Neural cell (in vitro differentiated cells): ENCODE measurements at regions not wholly inside any gene's neighbourhood (a gene's known extent, or its start where the extent isn't known, plus 50 kb on each side); places are given as distances from the start of the nearest gene placed in this dataset.

Source experiments
- H2AFZ ChIP-seq: fragments of 200-600, 300-800 bp; sonication (generic), shearing (Covaris generic); 2 replicates; pipeline ENCODE4 v1.6.0; 2014; ENCODE audit warnings: low read depth, mild to moderate bottlenecking, antibody characterized with exemption, low read length, moderate library complexity
- H3F3A ChIP-seq: fragments of 200-600 bp; shearing (Covaris generic); 2 replicates; pipeline ENCODE4 v1.6.1; 2016; ENCODE audit warnings: mild to moderate bottlenecking, moderate library complexity, mixed read lengths, antibody characterized with exemption, low read length; ENCODE audit not compliant: insufficient read depth, poor library complexity, severe bottlenecking
- H3K27ac ChIP-seq: fragments of 200-600, 300-800 bp; sonication (generic), shearing (Covaris generic); 2 replicates; pipeline ENCODE4 v1.5.1; 2014; ENCODE audit warnings: mild to moderate bottlenecking, low read length, moderate library complexity
- H3K27me3 ChIP-seq: fragments of 300-800, 200-600 bp; sonication (generic), shearing (Covaris generic); 2 replicates; pipeline ENCODE4 v1.6.0; 2014; ENCODE audit warnings: mild to moderate bottlenecking, low read depth, low read length, moderate library complexity; ENCODE audit not compliant: insufficient read depth
- H3K36me3 ChIP-seq: fragments of 300-800, 200-600 bp; sonication (generic), shearing (Covaris generic); 2 replicates; pipeline ENCODE4 v1.5.1; 2014; ENCODE audit warnings: mild to moderate bottlenecking, antibody characterized with exemption, low read length, moderate library complexity; ENCODE audit not compliant: insufficient read depth
- H3K4me2 ChIP-seq: fragments of 300-800, 200-600 bp; sonication (generic), shearing (Covaris generic); 2 replicates; pipeline ENCODE4 v1.6.0; 2014; ENCODE audit warnings: mild to moderate bottlenecking, low read length
- H3K4me3 ChIP-seq: fragments of 300-800, 200-600 bp; sonication (generic), shearing (Covaris generic); 2 replicates; pipeline ENCODE4 v1.5.1; 2014; ENCODE audit warnings: mild to moderate bottlenecking, low read length, moderate library complexity
- H3K79me2 ChIP-seq: fragments of 200-600 bp; shearing (Covaris generic); replicated peaks from 2 replicates; pipeline ENCODE4 v1.6.0; 2014; ENCODE audit warnings: mild to moderate bottlenecking, low read length, moderate library complexity; ENCODE audit not compliant: insufficient read depth
- H3K9ac ChIP-seq: fragments of 300-800, 200-600 bp; sonication (generic), shearing (Covaris generic); 2 replicates; pipeline ENCODE4 v1.6.1; 2016; ENCODE audit warnings: mild to moderate bottlenecking, low read length, mixed read lengths
- H3K9me2 ChIP-seq: fragments of 200-600 bp; shearing (Covaris generic); 2 replicates; pipeline ENCODE4 v1.6.1; 2016; ENCODE audit warnings: mild to moderate bottlenecking, low read length, mixed read lengths; ENCODE audit not compliant: insufficient read depth
- H3K9me3 ChIP-seq: fragments of 200-600, 300-800 bp; sonication (generic), shearing (Covaris generic); 2 replicates; pipeline ENCODE4 v1.6.1; 2016; ENCODE audit warnings: mild to moderate bottlenecking, mixed run types, low read length, moderate library complexity, mixed read lengths
- H4K20me1 ChIP-seq: fragments of 200-600 bp; shearing (Covaris generic); 2 replicates; pipeline ENCODE4 v1.6.1; 2016; ENCODE audit warnings: mild to moderate bottlenecking, mixed run types; ENCODE audit not compliant: insufficient read depth
- EP300 ChIP-seq: fragments of 450-650 bp; conservative IDR thresholded peaks from 2 replicates; pipeline ENCODE4 v1.6.1; 2014; ENCODE audit warnings: antibody characterized with exemption, mild to moderate bottlenecking, moderate library complexity; ENCODE audit not compliant: poor library complexity, severe bottlenecking
- EZH2 ChIP-seq: fragments of 200-600, 300-800 bp; shearing (Covaris generic), sonication (generic); IDR thresholded peaks from 2 replicates; pipeline ENCODE4 v1.6.1; 2014; ENCODE audit warnings: antibody characterized with exemption, low read length, borderline replicate concordance, mild to moderate bottlenecking; ENCODE audit not compliant: insufficient read depth, poor library complexity, severe bottlenecking
- MXI1 ChIP-seq: fragments of 450-650 bp; conservative IDR thresholded peaks from 2 replicates; pipeline ENCODE4 v1.6.1; 2014; ENCODE audit warnings: antibody characterized with exemption, mild to moderate bottlenecking; ENCODE audit not compliant: poor library complexity, severe bottlenecking
- POLR2AphosphoS5 ChIP-seq: IDR thresholded peaks from 2 replicates; pipeline ENCODE4 v1.6.1; 2012
- RAD21 ChIP-seq: fragments of 450-650 bp; conservative IDR thresholded peaks from 2 replicates; pipeline ENCODE4 v1.6.1; 2014; ENCODE audit warnings: antibody characterized with exemption, mild to moderate bottlenecking, moderate library complexity
- REST ChIP-seq: IDR thresholded peaks from 2 replicates; pipeline ENCODE4 v1.6.1; 2012; ENCODE audit warnings: borderline replicate concordance
- SMC3 ChIP-seq: fragments of 450-650 bp; conservative IDR thresholded peaks from 2 replicates; pipeline ENCODE4 v1.6.1; 2014; ENCODE audit warnings: antibody characterized with exemption, mild to moderate bottlenecking, moderate library complexity; ENCODE audit not compliant: poor library complexity
- TAF1 ChIP-seq: IDR thresholded peaks from 2 replicates; pipeline ENCODE4 v1.6.1; 2012; ENCODE audit warnings: low read depth
- TF ChIP-seq, protein P1 (sequence below): fragments of 450-650 bp; IDR thresholded peaks from 2 replicates; pipeline ENCODE4 v1.5.1; 2014; ENCODE audit warnings: antibody characterized with exemption, mild to moderate bottlenecking, moderate library complexity; ENCODE audit not compliant: poor library complexity, severe bottlenecking

DNA sequence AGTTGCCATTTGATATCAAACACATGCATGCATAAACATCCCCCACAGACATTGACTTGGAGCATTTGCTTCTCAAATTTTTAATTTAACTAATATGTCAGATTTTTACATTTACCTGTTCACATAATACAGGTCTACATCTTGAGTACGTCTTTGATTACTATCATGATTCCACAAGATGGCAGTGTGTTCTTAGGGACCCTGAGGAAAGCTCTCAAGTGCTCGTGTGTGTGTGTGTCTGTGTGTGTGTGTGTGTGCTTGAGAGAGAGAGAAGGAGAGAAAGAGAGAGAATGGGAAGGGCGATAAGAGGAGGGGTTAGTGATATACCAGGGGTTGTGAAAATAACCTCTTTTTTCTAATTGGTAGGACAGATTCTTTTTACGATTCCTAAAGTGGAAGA is 167.1 kb upstream of the OR4E1 start:
- no peaks in the 10 kb centered on the region for H3K9me2 ChIP-seq
- H3K79me2 ChIP-seq: no peaks in the 10 kb centered on the region
- no peaks in the 10 kb centered on the region for H3K27me3 ChIP-seq
- H3K9me3 ChIP-seq: no peaks in the 10 kb centered on the region
- H2AFZ ChIP-seq: no peak overlapping the region
- no peaks in the 10 kb centered on the region for H3K36me3 ChIP-seq
- no peaks in the 10 kb centered on the region for H4K20me1 ChIP-seq
- H3K27ac ChIP-seq: no peak overlapping the region
- no peaks in the 10 kb centered on the region for H3F3A ChIP-seq
- TF ChIP-seq REST: no peak
- TF ChIP-seq, protein P1, sequence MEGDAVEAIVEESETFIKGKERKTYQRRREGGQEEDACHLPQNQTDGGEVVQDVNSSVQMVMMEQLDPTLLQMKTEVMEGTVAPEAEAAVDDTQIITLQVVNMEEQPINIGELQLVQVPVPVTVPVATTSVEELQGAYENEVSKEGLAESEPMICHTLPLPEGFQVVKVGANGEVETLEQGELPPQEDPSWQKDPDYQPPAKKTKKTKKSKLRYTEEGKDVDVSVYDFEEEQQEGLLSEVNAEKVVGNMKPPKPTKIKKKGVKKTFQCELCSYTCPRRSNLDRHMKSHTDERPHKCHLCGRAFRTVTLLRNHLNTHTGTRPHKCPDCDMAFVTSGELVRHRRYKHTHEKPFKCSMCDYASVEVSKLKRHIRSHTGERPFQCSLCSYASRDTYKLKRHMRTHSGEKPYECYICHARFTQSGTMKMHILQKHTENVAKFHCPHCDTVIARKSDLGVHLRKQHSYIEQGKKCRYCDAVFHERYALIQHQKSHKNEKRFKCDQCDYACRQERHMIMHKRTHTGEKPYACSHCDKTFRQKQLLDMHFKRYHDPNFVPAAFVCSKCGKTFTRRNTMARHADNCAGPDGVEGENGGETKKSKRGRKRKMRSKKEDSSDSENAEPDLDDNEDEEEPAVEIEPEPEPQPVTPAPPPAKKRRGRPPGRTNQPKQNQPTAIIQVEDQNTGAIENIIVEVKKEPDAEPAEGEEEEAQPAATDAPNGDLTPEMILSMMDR: peak; percentile 12
- TF ChIP-seq TAF1: no peak
- H3K4me3 ChIP-seq: no peak overlapping the region
- no peak overlapping the region for H3K9ac ChIP-seq
- H3K4me2 ChIP-seq: no peak overlapping the region

DNA sequence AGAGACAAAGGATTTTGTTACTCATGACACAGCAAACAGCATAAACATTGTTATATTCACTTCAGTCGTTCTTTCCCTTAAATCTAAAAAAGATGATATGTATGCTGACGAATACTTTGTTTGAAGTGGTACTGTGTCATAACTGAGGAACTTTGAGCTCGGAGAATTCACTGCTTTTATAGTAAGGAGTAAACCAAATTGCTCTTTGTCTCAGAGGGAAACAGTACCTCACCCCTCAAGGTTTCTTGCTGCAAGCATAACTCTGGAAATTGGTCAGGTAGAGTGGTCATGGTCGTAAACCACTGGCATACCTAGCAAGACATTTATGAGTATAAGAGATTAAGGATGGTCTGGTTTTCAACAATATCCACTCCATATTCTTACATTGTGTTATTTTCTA is 160.2 kb upstream of the OR4E1 start:
- no peaks in the 10 kb centered on the region for H4K20me1 ChIP-seq
- H2AFZ ChIP-seq: no peak overlapping the region
- H3K9ac ChIP-seq: no peak overlapping the region
- no peak overlapping the region for H3K27ac ChIP-seq
- no peaks in the 10 kb centered on the region for H3K9me3 ChIP-seq
- no peak overlapping the region for H3K4me3 ChIP-seq
- TF ChIP-seq RAD21: no peak
- TF ChIP-seq REST: no peak
- no peak for TF ChIP-seq EP300
- no peak for TF ChIP-seq SMC3
- TF ChIP-seq EZH2: no peak
- no peak for TF ChIP-seq POLR2AphosphoS5
- TF ChIP-seq TAF1: no peak
- no peak for TF ChIP-seq MXI1
- H3K36me3 ChIP-seq: no peaks in the 10 kb centered on the region
- no peaks in the 10 kb centered on the region for H3K79me2 ChIP-seq
- H3K4me2 ChIP-seq: no peak overlapping the region
- no peaks in the 10 kb centered on the region for H3F3A ChIP-seq
- H3K9me2 ChIP-seq: no peaks in the 10 kb centered on the region
- no peaks in the 10 kb centered on the region for H3K27me3 ChIP-seq
